HG03469 (cell line): ENCODE measurements at regions not wholly inside any gene's neighbourhood (a gene's known extent, or its start where the extent isn't known, plus 50 kb on each side); places are given as distances from the start of the nearest gene placed in this dataset.
"Not testable (repeated sequence)": the region's sequence is repeated elsewhere in the genome, so short reads cannot be mapped to it uniquely, and the experiment has no call there.

Experiments used
- ATAC-seq: cut with Tn5 transposase; IDR thresholded peaks from one replicate; pipeline ENCODE4 v1.9.1; 2021; ENCODE audit warnings: mild to moderate bottlenecking, moderate library complexity, moderate number of reproducible peaks; ENCODE audit not compliant: unreplicated experiment

DNA sequence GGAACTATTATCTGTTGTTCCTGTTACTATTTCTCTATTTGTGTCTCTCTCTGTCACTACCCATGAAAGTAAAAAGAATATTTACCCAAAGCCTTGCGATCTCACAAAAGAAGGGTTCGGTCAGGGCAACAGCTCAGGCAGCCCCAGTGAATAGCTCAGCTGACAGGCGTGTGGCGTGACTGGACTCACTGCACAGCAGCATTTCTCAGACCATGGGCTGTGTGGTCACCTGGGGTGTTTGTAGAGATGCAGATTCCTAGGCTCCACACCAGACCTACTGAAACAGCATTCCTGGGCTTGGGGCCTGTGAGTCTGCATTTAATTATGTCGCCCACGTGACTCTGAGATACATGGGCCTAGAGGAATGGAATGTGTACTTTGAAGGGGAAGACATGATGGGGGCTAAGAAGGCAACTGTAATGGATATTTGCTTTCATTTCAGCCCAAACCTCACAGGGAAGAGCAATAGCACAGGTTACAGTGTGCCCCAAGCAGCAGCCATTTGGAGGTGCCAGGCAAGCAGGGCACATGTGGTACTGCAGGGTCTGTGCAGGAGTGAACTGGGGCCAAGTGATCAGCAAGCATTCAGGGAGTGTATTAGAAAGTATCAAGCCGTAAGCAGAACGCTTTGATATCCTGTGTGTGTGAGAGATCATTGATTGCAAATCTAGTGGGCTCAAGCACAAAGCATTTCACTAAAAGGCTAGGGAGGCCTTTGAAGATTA is 90.4 kb upstream of the RBMS1 start:
- no peak for ATAC-seq

DNA sequence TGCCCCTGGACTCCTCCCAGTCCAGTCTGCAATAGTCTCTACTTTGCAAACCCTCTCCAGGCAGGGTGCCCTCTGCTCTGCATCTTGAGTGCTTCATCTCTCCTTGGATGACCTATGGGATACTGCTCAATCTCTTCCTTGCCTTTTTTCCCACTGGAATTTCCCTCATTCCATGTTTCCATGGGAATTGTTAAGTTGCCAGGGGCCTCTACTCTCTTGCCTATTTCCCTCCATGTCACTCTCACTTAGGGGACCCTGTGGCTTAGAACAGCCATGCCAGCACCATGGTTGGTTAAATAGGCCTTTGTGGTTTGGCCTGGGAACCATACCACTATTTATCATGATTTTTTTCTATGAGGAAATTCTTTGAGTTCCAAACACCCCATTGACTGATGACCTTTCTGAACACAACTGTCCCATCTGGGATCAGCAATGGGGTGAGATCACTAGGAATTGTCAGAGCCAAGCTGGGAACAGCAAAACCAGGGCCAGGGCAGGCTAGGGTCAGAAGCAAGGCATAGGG is 91.4 kb upstream of the RBMS1 start:
- no peak for ATAC-seq

DNA sequence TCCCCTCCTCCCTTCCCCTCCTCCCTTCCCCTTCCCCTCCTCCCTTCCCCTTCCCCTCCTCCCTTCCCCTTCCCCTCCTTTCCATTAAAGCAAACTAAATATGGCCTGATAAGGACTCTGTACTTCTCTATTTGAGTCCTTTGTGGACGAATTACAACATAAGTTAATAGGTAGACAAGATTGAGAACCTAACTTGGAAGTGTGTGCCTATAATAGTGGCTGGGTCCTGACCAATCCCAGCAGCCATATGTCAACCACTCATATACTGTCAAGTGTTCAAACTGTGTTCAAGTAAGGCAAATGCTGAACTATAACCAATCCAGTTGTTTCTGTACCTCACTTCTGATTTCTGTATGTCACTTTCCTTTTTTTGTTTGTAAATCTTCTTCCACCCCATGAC is 97.1 kb upstream of the RBMS1 start:
- ATAC-seq, result no peak

DNA sequence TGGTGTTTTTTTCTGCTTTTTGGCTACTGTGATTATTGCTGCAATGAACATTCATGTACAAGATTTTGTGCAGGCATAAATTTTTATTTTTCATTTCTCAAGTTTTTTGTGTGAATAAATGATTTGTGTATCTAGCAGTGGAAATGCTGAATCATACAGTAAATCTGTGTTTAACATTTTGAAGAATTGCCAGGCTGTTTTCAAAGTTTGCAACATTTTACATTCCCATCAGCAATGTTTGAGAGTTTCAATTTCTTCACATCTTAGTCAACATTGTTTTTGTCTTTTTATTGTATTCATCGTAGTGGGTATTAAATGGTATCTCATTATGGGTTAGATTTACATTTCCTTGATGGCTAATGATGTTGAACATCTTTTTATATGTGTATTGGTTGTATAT is 98.8 kb upstream of the RBMS1 start:
- no peak for ATAC-seq

DNA sequence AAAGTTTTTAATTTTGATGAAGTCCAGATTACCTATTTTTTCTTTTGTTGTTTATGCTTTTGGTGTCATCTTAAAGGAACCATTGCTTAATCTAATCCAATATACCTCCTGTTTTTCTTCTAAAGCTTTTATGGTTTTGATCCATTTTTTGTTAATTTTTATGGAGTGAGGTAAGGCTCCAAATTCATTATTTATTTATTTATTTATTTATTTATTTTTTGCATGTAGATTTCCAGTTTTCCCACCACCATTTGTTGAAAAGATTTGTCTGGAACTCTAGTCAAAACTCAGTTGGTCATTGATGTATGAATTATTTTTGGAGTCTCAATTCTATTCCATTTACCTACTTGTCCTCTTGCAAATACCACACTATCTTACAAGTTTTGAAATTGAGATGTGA is 99.4 kb upstream of the RBMS1 start:
- no peak for ATAC-seq

DNA sequence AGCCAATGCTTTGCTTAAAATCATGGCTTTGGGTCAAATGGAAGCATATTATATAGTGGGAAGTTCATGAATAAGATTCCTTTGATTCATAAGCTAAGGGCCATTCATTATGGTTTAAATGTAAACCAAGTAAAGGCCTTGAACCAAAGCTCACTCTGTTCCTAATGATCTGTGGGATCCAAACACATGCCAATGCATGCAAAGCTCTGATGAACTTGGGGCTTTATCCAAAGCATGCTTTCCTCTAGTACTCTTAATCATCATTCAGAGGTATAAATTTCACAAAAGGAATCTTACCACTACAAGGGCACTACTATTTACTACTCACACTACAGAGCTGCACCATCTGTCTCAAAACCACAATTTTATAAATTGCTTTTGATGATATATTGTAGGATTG is 102.8 kb upstream of the RBMS1 start:
- no peak for ATAC-seq

DNA sequence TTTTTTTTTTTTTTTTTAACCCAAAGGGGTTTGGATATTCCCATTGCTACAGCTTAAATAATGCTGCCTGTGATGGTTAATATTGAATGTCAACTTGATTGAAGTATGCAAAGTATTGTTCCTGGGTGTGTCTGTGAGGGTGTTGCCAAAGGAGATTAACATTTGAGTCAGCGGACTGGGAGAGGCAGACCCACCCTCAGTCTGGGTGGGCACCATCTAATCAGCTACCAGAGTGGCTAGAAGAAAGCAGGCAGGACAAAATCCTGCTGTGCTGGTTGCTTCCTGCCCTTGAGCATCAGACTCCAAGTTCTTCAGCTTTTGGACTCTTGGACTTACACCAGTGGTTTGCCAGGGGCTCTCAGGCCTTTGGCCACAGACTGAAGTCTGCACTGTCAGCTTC is 106.8 kb upstream of the RBMS1 start:
- ATAC-seq, result not testable (repeated sequence)

DNA sequence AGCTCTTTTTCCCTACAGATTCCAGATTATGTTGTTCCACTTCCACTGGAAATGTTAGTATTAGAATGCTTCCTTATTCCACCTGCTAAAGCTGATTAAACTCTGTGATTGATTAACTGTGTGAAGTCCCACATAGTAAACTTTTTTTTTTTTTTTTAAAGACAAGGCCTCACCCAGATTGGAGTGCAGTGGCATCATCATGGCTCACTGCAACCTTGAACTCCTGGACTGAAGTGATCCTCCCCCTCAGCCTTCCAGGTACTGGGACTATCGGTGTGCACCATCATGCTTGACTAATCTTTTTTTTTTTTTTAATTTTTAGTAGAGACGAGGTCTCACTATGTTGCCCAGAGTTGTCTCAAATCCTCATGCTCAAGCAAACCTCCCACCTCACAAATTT is 108.5 kb upstream of the RBMS1 start:
- ATAC-seq, result no peak

DNA sequence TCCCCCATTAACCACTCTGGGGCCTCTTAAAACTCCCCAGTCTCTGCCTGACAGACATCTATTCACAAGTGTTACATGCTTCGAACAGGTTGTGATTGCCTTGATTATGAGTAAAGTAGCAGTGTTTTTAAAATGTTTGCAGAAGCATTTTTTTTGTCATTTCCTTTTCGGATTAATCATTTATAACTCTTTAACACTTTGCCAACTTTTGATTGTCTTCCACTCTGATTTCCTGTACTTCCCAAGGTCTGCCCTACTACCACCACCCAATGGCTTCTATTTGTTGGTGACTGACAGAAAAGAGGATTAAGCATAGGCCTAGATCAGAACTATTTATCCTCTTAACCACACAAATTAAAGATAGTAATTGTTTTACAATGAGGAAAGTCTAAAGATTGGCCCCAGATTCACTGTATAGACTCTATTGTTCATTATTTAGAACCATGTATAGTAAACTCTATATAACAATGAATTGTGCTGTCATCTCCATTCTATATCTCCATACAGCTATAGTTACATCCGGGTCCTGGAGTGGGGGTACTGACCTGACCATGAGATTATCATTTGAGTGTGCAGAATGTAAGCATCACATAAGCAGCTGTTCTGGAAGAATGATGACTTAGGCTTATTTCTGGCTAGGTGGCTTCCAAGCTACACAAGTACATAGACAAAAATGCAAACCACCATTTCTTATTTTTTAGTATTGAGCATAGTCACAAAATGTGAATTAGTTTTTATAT is 110.3 kb upstream of the RBMS1 start:
- ATAC-seq, result no peak

DNA sequence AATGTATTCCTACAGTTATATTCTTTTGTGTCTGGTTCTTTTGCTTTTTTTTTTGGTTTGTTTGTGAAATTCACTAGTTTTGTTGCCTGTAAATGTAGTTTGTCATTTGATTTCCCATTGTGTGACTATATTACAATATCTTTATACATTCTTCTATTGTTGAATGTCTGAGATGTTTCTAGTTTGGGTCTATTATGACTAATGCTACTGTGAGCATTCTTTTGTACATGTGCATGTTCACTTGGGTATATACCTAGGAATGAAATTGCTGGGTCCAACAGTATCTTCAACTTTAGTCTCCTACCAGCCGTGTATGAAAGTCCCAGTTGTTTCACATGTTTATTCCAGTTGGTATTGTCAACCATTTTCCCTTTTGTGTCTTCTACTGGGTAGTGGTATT is 112.7 kb upstream of the RBMS1 start:
- ATAC-seq, result no peak

DNA sequence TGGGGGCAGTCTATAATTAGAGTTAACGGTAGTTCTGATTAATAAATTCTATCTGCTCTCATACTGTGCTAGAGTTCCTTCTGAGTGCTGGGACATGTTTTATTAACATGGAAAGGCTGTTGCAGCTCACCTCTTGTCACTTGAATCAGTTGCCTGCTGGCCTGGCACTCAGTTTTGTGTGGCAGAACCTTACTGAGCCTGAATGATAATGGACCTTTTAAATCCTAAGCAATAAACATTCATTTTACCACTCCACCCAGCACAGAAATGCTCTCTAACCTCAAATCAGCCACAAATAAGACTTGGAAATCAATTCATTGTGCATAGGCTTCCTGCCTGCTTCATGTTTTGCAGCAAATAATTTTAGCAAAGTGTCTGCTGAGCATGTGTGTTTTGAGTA is 115.0 kb upstream of the RBMS1 start:
- ATAC-seq, result no peak

DNA sequence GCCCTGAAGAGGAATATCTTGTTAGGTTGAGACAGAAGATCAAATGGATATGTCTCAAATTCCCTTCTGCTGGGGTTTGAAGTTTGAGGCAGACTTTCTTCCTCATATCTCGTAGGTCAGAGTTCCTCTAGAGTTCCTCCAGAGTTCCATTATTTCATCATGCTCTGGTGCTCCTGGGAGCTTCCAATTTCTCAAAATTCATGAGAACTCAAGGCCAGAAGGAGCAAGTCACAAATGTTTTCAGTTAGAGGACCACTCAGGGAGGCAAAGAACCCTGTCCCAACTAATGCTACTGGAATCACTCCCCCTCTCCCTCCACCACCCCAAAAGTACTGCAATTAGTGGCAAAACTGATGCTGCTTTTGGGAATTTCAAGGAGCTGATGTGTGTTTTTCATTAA is 115.7 kb upstream of the RBMS1 start:
- ATAC-seq, result no peak

DNA sequence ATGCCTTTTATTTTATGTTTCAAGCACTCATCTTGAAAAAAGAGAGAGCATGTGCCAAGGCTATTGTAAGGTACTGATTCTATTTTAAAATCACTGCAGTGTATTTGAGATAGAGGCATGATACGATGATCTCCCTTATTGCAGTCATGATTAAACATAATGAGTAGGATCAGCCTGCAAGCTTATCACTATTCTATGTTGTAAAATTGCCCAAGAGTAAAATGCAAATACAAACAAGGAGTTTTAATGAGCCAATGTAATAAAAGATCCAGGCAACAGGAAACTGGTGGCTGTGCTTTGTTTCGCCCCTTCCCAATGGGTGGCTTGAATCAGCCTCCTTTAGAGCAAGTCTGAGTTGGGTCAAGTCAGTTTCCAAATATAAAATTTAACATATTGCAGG is 116.4 kb upstream of the RBMS1 start:
- ATAC-seq, result no peak

DNA sequence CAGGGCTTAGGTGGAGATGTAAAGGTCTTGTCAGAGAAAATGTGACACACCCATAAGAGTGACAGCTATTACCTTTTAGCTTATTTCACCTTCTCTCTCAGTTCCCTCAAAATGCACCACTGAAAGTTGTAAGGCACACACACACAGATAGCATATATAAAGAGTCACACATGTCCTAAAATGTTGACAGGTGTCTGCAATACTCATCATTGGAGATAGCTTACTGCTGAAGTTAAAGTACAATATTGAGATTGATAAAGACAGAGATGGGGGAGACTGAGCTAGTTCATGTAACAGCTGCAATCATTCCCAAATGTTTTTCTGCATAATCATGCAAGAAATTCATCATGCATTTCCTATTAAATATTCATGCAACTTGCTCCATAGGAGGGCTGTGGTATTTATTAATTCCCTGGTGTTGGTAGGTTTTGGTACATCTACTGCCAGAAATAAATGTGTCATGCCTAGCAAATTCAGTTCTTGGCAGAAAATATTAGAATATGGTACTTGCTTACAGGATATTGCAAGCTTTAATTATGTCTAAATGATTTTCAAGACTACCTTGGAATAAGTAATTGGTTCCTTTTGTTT is 118.8 kb upstream of the RBMS1 start:
- ATAC-seq, result no peak

DNA sequence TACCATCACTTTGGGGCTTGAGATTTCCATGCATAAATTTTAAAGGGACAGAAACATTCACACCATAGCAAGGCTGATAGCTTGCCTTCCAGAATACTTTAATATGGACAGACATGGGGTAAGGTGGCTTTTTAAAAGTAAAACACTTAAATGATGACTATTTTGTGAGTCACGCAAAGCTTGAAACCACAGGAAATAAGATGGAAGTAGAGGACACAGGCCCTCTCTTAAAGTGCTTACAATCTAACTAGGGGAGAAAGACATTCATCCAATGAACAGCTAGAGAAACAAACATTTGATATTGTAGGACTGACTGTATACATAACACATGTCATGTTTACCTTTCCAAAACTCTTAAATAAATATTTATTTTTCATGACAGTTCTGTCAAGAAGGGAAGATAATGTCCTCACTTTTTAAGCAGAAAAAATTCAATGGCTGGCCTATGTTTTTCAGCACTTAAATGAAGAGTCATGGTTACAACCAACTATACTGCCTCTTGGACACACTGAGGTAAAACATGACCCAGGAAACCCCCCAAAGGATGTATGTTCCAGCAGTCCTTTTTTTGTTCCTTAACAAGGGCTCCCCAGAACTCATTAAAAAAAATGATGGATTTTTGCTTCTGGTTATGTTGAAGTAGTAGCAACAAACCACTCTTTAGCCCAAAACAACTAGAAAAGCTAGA is 120.0 kb upstream of the RBMS1 start:
- no peak for ATAC-seq

DNA sequence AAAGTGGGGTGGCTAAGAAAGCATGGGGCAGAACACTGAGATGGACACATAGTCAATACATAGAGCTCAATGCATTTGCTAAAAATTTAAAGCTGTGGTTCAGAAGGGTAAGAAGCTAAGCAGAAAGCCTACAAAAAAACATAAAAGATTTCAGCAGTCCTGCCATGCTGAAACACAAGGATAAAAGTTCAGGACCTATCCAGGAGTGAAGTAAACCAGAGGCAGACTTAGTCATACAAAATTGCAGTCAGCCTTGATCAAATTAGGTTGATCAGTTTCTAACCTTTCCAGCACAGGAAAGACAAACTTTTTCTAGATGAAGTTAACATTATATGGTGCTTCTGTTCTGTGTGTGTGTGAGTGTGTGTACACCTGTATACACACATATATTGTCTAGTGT is 120.8 kb upstream of the RBMS1 start:
- no peak for ATAC-seq

DNA sequence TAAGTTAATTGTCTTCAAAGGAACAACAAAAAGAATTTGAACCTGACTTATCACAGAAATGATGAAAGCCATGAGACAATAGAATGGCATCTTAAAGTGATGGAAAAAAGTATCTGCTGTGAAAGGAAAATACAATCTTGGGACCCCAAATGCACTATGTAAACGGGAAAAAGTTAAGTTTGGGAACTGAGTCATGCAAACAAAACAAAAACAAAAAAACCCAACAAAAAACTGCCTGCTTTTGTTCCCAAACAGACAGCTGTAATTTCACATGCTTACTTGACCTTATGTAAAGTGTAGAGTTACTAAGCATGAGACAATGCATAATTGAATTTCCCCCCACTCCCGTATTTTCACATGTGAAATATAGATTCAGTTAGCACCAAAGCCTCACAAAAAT is 122.1 kb upstream of the RBMS1 start:
- ATAC-seq, result no peak

DNA sequence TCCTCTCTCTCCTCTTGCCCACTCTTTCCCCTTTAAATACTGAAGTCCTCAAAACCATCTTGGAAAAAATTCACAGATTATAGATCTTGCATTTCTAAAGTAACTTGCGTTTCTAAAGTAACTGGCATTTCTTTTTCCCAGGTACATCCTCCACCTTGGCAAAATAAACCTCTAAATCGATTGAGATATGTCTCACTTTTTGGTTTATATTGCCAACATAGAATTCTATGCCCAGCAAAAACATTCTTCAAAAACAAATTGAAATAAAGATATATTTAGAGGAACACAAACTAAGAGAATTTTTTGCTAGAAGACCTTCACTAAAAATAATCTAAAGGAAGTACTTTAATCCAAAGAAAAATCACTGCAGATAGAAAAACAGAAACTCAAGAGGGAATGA is 122.5 kb upstream of the RBMS1 start:
- no peak for ATAC-seq

DNA sequence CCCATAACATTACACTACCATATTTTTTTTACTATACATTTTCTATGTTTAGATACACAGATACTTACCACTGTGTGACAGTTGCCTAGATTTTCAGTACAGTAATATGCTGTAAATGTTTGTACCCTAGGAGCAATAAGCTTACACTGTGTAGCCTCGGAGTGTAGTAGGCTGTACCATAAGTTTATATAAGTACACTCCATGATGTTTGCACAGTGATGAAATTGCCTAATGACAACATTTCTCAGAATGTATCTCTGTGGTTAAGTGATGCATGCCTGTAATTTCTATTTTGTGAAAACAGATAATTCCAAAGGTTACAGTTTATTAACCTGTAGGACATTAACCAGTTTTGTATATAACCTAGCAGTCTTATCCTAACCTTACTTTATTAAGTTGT is 128.1 kb upstream of the RBMS1 start:
- ATAC-seq, result no peak

DNA sequence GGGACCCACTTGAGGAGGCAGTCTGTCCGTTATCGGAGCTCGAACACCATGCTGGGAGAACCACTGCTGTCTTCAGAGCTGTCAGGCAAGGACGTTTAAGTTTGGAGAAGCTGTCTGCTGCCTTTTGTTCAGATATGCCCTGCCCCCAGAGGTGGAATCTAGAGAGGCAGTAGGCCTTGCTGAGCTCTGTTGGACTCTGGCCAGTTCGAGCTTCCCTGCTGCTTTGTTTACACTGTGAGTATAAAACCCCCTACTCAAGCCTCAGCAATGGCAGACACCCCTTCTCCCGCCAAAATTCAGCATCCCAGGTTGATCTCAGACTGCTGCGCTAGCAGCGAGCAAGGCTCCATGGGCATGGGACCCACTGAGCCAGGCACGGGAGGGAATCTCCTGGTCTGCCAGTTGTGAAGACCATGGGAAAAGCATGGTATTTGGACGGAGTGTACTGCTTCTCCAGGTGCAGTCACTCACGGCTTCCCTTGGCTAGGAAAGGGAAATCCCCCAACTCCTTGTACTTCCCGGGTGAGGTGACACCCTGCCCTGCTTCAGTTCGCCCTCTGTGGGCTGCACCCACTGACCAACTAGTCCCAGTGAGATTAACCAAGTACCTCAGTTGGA is 134.5 kb upstream of the RBMS1 start:
- not testable (repeated sequence) for ATAC-seq

DNA sequence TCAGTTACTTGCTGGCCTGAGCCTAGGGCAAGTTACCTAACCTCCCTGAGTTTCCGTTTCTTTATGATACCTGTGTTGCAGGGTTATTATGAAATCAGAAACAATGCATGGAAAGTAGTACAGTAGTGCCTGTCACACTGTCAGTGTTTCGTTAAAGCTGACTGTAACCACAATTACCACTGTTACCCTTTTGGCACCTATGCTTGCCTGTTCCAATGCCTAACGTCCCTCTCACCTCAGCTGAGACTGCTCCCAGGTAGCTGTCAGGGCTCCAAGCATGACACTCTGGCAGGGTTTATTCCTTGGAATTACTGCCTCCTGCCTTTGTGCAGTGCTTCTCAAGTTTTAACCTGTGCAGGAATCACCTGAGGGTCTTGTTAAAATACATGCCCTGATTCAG is 135.2 kb upstream of the RBMS1 start:
- ATAC-seq, result no peak
